SK-N-SH treated with all-trans-retinoic acid at 6 μM for 48 hours (cell line): ENCODE measurements at regions not wholly inside any gene's neighbourhood (a gene's known extent, or its start where the extent isn't known, plus 50 kb on each side); places are given as distances from the start of the nearest gene placed in this dataset.

Source experiments
- ATAC-seq: fragments of 200-7000 bp; cut with Tn5 transposase; 3 replicates; pipeline ENCODE4 v1.9.1; 2020; ENCODE audit warnings: mild to moderate bottlenecking, moderate library complexity
- ARNTL ChIP-seq: fragments of 450-650 bp; formaldehyde crosslinking; IDR thresholded peaks from 2 replicates; pipeline ENCODE4 v1.5.0; 2020; ENCODE audit warnings: low read depth, mild to moderate bottlenecking, moderate library complexity, borderline replicate concordance
- BACH2 ChIP-seq: fragments of 250-450 bp; sonication (Bioruptor Pico); IDR thresholded peaks from 2 replicates; pipeline ENCODE4 v1.9.0; 2021; ENCODE audit warnings: mild to moderate bottlenecking, borderline replicate concordance
- CSDC2 ChIP-seq: fragments of 250-450 bp; sonication (Bioruptor Pico); IDR thresholded peaks from 2 replicates; pipeline ENCODE4 v1.5.0; 2020; ENCODE audit warnings: mild to moderate bottlenecking, moderate library complexity
- CSRNP3 ChIP-seq: fragments of 250-450 bp; sonication (Bioruptor Pico); IDR thresholded peaks from 2 replicates; pipeline ENCODE4 v1.5.1; 2021; ENCODE audit warnings: mild to moderate bottlenecking, moderate library complexity
- ESRRG ChIP-seq: fragments of 250-450 bp; sonication (Bioruptor Pico); IDR thresholded peaks from 2 replicates; pipeline ENCODE4 v1.6.1; 2021; ENCODE audit warnings: mild to moderate bottlenecking
- GLIS3 ChIP-seq: fragments of 250-450 bp; sonication (Bioruptor Pico); IDR thresholded peaks from 2 replicates; pipeline ENCODE4 v1.5.0; 2020; ENCODE audit warnings: mild to moderate bottlenecking, moderate library complexity
- ISL1 ChIP-seq: fragments of 250-450 bp; sonication (Bioruptor Pico); IDR thresholded peaks from 2 replicates; pipeline ENCODE4 v2.1.2; 2022; ENCODE audit warnings: mild to moderate bottlenecking, moderate library complexity
- PATZ1 ChIP-seq: fragments of 250-450 bp; sonication (Bioruptor Pico); IDR thresholded peaks from 2 replicates; pipeline ENCODE4 v1.8.0; 2020; ENCODE audit warnings: mild to moderate bottlenecking, moderate library complexity, borderline replicate concordance
- PPARA ChIP-seq: fragments of 250-450 bp; sonication (Bioruptor Pico); IDR thresholded peaks from 2 replicates; pipeline ENCODE4 v1.5.0; 2020; ENCODE audit warnings: mild to moderate bottlenecking, borderline replicate concordance
- RARB ChIP-seq: fragments of 250-450 bp; sonication (Bioruptor Pico); IDR thresholded peaks from 2 replicates; pipeline ENCODE4 v1.8.0; 2021; ENCODE audit warnings: mild to moderate bottlenecking, moderate library complexity
- SNAI2 ChIP-seq: fragments of 250-450 bp; sonication (Bioruptor Pico); IDR thresholded peaks from 2 replicates; pipeline ENCODE4 v1.5.0; 2020; ENCODE audit warnings: mild to moderate bottlenecking, moderate library complexity
- TCF4 ChIP-seq: fragments of 250-450 bp; sonication (Bioruptor Pico); IDR thresholded peaks from 2 replicates; pipeline ENCODE4 v1.8.0; 2021; ENCODE audit warnings: mild to moderate bottlenecking, moderate library complexity, borderline replicate concordance
- TSHZ2 ChIP-seq: fragments of 250-450 bp; sonication (Bioruptor Pico); IDR thresholded peaks from 2 replicates; pipeline ENCODE4 v1.5.0; 2020; ENCODE audit warnings: mild to moderate bottlenecking, moderate library complexity
- ZFP3 ChIP-seq: fragments of 250-450 bp; sonication (Bioruptor Pico); IDR thresholded peaks from 2 replicates; pipeline ENCODE4 v1.5.0; 2020; ENCODE audit warnings: mild to moderate bottlenecking, moderate library complexity
- ZFP30 ChIP-seq: fragments of 450-650 bp; formaldehyde crosslinking; IDR thresholded peaks from 2 replicates; pipeline ENCODE4 v1.5.0; 2022; ENCODE audit warnings: mild to moderate bottlenecking, moderate library complexity
- ZNF70 ChIP-seq: fragments of 450-650 bp; formaldehyde crosslinking; IDR thresholded peaks from 2 replicates; pipeline ENCODE4 v1.5.0; 2020; ENCODE audit warnings: mild to moderate bottlenecking, moderate library complexity
- ZNF8 ChIP-seq: fragments of 450-650 bp; formaldehyde crosslinking; IDR thresholded peaks from 2 replicates; pipeline ENCODE4 v1.5.0; 2020; ENCODE audit warnings: mild to moderate bottlenecking, moderate library complexity
- TF ChIP-seq, protein P1 (sequence below): fragments of 250-450 bp; sonication (Bioruptor Pico); IDR thresholded peaks from 2 replicates; pipeline ENCODE4 v1.8.0; 2021; ENCODE audit warnings: low read depth, mild to moderate bottlenecking, moderate library complexity, borderline replicate concordance

DNA sequence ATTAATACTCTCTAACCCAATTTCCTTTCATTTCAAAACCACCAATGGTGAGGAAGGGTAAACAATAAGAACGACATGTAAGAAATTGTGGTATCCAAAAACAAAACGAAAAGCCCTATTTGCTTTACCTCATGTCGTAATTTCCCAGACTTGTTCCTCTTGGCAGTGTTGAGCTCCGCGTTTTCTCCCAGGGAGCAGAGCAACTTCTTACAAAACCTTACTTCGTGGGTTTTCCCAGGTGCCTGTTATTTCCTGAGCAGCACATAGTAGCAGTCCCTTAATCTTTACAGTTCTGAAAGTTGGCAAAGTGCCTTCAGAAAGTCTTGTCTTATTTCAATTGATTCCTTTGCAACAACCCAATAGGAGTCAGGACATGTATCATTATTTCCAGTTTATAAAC, 207.9 kb upstream of the MARCKS start:
- no peak for ATAC-seq
- TF ChIP-seq ZNF70 (CRISPR knock-in tag) (no peak), PATZ1 (CRISPR knock-in tag) (no peak), ISL1 (no peak), RARB (CRISPR knock-in tag) (no peak)
- TF ChIP-seq, protein P1, sequence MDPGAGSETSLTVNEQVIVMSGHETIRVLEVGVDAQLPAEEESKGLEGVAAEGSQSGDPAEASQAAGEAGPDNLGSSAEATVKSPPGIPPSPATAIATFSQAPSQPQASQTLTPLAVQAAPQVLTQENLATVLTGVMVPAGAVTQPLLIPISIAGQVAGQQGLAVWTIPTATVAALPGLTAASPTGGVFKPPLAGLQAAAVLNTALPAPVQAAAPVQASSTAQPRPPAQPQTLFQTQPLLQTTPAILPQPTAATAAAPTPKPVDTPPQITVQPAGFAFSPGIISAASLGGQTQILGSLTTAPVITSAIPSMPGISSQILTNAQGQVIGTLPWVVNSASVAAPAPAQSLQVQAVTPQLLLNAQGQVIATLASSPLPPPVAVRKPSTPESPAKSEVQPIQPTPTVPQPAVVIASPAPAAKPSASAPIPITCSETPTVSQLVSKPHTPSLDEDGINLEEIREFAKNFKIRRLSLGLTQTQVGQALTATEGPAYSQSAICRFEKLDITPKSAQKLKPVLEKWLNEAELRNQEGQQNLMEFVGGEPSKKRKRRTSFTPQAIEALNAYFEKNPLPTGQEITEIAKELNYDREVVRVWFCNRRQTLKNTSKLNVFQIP, result no peak

GRCh38 chr6:113649880-113650609, 207.1 kb upstream of the MARCKS start:
- ATAC-seq, result no peak
- no peak for TF ChIP-seq SNAI2
- no peak for TF ChIP-seq GLIS3 (CRISPR knock-in tag)
- no peak for TF ChIP-seq CSRNP3 (CRISPR knock-in tag)
- TF ChIP-seq PPARA (CRISPR knock-in tag), result no peak
- TF ChIP-seq RARB (CRISPR knock-in tag), result no peak
- no peak for TF ChIP-seq ZNF8 (CRISPR knock-in tag)
- TF ChIP-seq ZFP30 (CRISPR knock-in tag), result no peak
- no peak for TF ChIP-seq BACH2 (CRISPR knock-in tag)
- TF ChIP-seq ZFP3 (CRISPR knock-in tag), result no peak
- TF ChIP-seq ZNF70 (CRISPR knock-in tag), result no peak
- no peak for TF ChIP-seq TSHZ2 (CRISPR knock-in tag)

DNA sequence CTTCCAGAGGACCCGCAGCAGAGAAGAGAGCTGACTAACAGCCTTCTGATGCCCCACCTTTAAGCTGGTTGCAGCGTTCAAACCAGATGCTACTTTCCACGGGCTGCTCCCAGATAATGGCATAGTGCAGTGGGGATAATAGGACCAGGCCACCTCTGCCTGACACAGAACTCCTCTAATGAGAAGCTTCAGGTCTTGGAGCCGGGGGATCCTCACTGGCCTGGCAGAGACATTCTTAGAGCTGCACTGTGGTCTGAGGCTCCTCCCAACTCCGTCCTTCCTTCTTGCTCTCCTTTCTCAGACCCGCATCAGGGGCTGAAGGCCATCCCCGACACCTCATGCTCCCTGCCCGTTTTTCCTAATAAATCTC, 206.6 kb upstream of the MARCKS start:
- ATAC-seq, result no peak
- TF ChIP-seq CSDC2 (CRISPR knock-in tag) (no peak), RARB (CRISPR knock-in tag) (no peak), GLIS3 (CRISPR knock-in tag) (no peak), ZNF8 (CRISPR knock-in tag) (no peak), TSHZ2 (CRISPR knock-in tag) (no peak), ESRRG (CRISPR knock-in tag) (no peak), ZNF70 (CRISPR knock-in tag) (no peak), TCF4 (CRISPR knock-in tag) (no peak)

GRCh38 chr6:113651120-113651519, 206.0 kb upstream of the MARCKS start:
- TF ChIP-seq ZNF70 (CRISPR knock-in tag) (no peak), GLIS3 (CRISPR knock-in tag) (no peak), RARB (CRISPR knock-in tag) (no peak), ZFP30 (CRISPR knock-in tag) (no peak), ARNTL (CRISPR knock-in tag) (no peak)
- TF ChIP-seq, protein P1, result no peak
- no peak for ATAC-seq
